CD4-positive, alpha-beta T cell (primary cell): ENCODE measurements at regions not wholly inside any gene's neighbourhood (a gene's known extent, or its start where the extent isn't known, plus 50 kb on each side); places are given as distances from the start of the nearest gene placed in this dataset.

Experiments used
- ATAC-seq: fragments of 200-7000 bp; cut with Tn5 transposase; one replicate; pipeline ENCODE4 v1.10.0; 2022; ENCODE audit warnings: mild to moderate bottlenecking; ENCODE audit not compliant: poor library complexity
- CTCF ChIA-PET: fragments of 350-600 bp; sonication (Branson Sonifier 250); formaldehyde crosslinking; loops from one replicate; lab custom pipeline; 2021; ENCODE audit warnings: antibody characterized with exemption, inconsistent platforms; lab: Charles Lee
- POLR2A ChIA-PET: fragments of 350-600 bp; sonication (Branson Sonifier 250); formaldehyde crosslinking; loops from one replicate; lab custom pipeline; 2021; ENCODE audit warnings: antibody characterized with exemption, inconsistent platforms; lab: Charles Lee
- DNase-seq, 14 experiments: peaks; one replicate each; pipeline ENCODE4 v3.0.0-alpha.2; 2013 to 2020; ENCODE audit warnings: mixed read lengths in 2 of 14
- H3K27ac ChIP-seq, 2 donors: one replicate each; pipeline versions ENCODE4 v1.5.1 to v1.7.0; 2013; ENCODE audit warnings: low read length in 2 of 2, low read depth in 1 of 2, mild to moderate bottlenecking in 1 of 2
- H3K27me3 ChIP-seq, 2 experiments: 1 replicate in 1 of 2; 2 replicates in 1 of 2; pipeline versions ENCODE4 v1.6.1 to v1.7.0; 2013; ENCODE audit warnings: low read length in 2 of 2, control low read depth in 1 of 2, mild to moderate bottlenecking in 1 of 2, moderate library complexity in 1 of 2; ENCODE audit not compliant: insufficient read depth in 2 of 2, control insufficient read depth in 1 of 2
- H3K36me3 ChIP-seq: one replicate; pipeline ENCODE4 v1.6.1; 2013; ENCODE audit warnings: low read length, control low read depth; ENCODE audit not compliant: insufficient read depth
- H3K4me1 ChIP-seq: one replicate; pipeline ENCODE4 v1.6.1; 2013; ENCODE audit warnings: low read length, control low read depth; ENCODE audit not compliant: insufficient read depth
- H3K4me3 ChIP-seq: one replicate; pipeline ENCODE4 v1.5.1; 2013; ENCODE audit warnings: mild to moderate bottlenecking, low read length, moderate library complexity
- H3K9me3 ChIP-seq, 2 experiments: 1 replicate in 1 of 2; 2 replicates in 1 of 2; pipeline versions ENCODE4 v1.6.1 to v1.7.0; 2013; ENCODE audit warnings: low read length in 2 of 2, mild to moderate bottlenecking in 2 of 2, control low read depth in 1 of 2, moderate library complexity in 1 of 2; ENCODE audit not compliant: control insufficient read depth in 1 of 2, insufficient read depth in 1 of 2
- H3K27ac Mint-ChIP-seq: one replicate; pipeline ENCODE4 v1.8.0; 2020; ENCODE audit warnings: mixed read lengths
- H3K27me3 Mint-ChIP-seq: one replicate; pipeline ENCODE4 v1.8.0; 2021; ENCODE audit warnings: mixed read lengths
- H3K36me3 Mint-ChIP-seq: one replicate; pipeline ENCODE4 v1.8.0; 2021; ENCODE audit warnings: low read depth, mixed read lengths
- H3K4me1 Mint-ChIP-seq: one replicate; pipeline ENCODE4 v1.8.0; 2021; ENCODE audit warnings: low read depth, mixed read lengths
- H3K4me3 Mint-ChIP-seq: one replicate; pipeline ENCODE4 v1.8.0; 2020; ENCODE audit warnings: mild to moderate bottlenecking, mixed read lengths
- H3K9me3 Mint-ChIP-seq: one replicate; pipeline ENCODE4 v1.8.0; 2020; ENCODE audit warnings: mixed read lengths
- intact Hi-C, 2 experiments: fragments of 100-400 bp; cut with DNase I in 1 of 2; cut with micrococcal nuclease in 1 of 2; formaldehyde crosslinking; loops; one replicate each; pipeline versions ENCODE4 v1.15.1 to v1.9.0; 2023 to 2025; cut with DNase I, micrococcal nuclease
- TF ChIP-seq, protein P1 (sequence below): fragments of 200-600 bp; IDR thresholded peaks from one replicate; pipeline ENCODE4 v1.8.0; 2022; ENCODE audit warnings: antibody characterized with exemption, mild to moderate bottlenecking

DNA sequence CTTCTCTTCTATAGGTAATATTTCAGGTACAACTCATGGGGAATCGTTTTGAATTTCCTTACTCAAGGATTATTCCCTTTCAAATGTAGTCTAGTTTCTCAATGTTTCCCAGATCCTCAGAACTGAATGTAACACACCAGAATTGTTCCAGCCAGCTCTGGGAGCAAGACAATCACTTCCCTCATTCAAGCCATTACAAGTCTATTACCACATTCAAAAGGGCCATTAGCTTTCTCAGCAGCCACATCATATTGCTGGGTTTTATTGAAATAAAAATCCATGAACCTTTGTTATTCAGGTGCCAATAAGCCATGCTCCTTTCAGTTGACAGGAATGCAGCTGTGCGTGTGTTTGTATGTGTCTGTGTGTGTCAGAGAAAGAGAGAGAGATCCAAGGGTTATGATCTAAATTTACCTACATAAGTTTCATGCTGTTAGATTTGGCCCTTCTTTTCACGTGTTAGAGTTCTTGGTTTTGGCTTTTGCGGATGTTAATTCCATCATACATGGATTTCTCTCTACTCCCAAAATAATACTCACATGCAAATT lies 357.7 kb downstream of the BCAT1 start:
- H3K27me3 Mint-ChIP-seq: no peaks in the 10 kb centered on the region
- H3K27ac Mint-ChIP-seq: no peak overlapping the region
- H3K4me3 ChIP-seq: no peak overlapping the region
- no peak for DNase-seq
- intact Hi-C loops: no loop called here
- H3K9me3 ChIP-seq: no peaks in the 10 kb centered on the region
- H3K4me3 Mint-ChIP-seq: no peak overlapping the region
- no peaks in the 10 kb centered on the region for H3K27me3 ChIP-seq
- no peaks in the 10 kb centered on the region for H3K36me3 ChIP-seq
- ChIA-PET CTCF (no interaction called here), POLR2A (no interaction called here)
- TF ChIP-seq, protein P1, sequence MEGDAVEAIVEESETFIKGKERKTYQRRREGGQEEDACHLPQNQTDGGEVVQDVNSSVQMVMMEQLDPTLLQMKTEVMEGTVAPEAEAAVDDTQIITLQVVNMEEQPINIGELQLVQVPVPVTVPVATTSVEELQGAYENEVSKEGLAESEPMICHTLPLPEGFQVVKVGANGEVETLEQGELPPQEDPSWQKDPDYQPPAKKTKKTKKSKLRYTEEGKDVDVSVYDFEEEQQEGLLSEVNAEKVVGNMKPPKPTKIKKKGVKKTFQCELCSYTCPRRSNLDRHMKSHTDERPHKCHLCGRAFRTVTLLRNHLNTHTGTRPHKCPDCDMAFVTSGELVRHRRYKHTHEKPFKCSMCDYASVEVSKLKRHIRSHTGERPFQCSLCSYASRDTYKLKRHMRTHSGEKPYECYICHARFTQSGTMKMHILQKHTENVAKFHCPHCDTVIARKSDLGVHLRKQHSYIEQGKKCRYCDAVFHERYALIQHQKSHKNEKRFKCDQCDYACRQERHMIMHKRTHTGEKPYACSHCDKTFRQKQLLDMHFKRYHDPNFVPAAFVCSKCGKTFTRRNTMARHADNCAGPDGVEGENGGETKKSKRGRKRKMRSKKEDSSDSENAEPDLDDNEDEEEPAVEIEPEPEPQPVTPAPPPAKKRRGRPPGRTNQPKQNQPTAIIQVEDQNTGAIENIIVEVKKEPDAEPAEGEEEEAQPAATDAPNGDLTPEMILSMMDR: no peak
- no peaks in the 10 kb centered on the region for H3K4me1 Mint-ChIP-seq
- H3K27ac ChIP-seq: no peak overlapping the region
- ATAC-seq: no peak
- H3K4me1 ChIP-seq: no peaks in the 10 kb centered on the region
- no peaks in the 10 kb centered on the region for H3K36me3 Mint-ChIP-seq
- no peaks in the 10 kb centered on the region for H3K9me3 Mint-ChIP-seq

DNA sequence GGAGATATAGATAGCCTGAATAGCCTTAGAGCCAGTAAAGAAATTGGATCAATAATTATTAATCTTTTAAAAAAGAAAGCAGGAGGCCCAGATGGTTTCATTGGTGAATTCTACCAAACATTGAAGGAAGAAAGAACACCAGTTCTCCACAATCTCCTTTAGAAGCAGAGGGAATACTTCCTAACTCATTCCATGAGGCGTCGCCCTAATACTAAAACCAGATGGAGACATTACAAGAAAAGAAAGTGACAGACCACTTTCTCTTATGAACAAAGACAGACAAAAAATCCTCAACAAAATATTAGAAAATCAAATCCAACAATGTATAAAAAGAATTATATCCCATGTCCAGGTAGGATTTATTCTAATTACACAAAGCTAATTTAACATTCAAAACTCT lies 362.6 kb downstream of the BCAT1 start:
- H3K27me3 Mint-ChIP-seq: no peaks in the 10 kb centered on the region
- Histone ChIP-seq H3K4me3 (no peak overlapping the region), H3K27me3 (no peaks in the 10 kb centered on the region), H3K9me3 (peaks cover 0 to 6% of the 10 kb centered on the region in 2 experiments), H3K27ac (no peak overlapping the region), H3K36me3 (no peaks in the 10 kb centered on the region), H3K4me1 (no peaks in the 10 kb centered on the region)
- ChIA-PET POLR2A (no interaction called here), CTCF (no interaction called here)
- no peak for DNase-seq
- TF ChIP-seq, protein P1: no peak
- ATAC-seq: no peak
- intact Hi-C loops: no loop called here
- no peaks in the 10 kb centered on the region for H3K9me3 Mint-ChIP-seq
- H3K27ac Mint-ChIP-seq: no peak overlapping the region
- H3K36me3 Mint-ChIP-seq: no peaks in the 10 kb centered on the region
- no peak overlapping the region for H3K4me3 Mint-ChIP-seq
- H3K4me1 Mint-ChIP-seq: no peaks in the 10 kb centered on the region

DNA sequence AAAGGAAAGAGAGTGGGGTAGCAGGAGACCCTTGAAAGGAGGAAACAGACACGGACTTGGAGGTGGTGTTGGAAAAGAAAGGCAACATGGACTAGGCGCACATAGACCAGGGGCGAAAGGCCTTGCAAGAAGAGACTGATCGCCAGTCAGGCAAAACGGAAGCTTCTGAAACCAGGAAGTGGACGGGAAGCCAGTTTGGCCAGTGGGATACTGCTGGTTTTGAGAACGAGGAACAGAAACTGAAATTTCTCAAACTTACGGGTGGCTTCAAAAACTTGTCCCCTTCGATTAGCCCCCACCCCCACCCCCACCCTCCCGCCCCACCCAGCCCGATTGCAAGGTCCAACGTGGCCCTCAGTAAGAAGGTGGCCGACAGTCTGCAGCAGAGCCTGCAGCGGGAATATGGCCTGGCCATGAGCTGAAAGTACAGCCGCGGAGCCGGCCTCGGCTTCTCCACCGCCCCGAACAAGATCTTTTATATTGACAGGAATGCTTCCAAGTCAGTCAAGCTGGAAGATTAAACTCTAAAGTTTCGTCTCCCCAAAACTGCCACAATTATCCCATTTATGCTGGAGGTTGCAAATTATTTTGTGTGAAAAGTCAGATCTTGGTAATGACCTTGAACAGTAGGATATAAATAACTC lies 364.7 kb downstream of the BCAT1 start:
- Histone ChIP-seq H3K27me3 (no peaks in the 10 kb centered on the region), H3K9me3 (peaks cover 0 to 6% of the 10 kb centered on the region in 2 experiments), H3K4me3 (no peak overlapping the region), H3K4me1 (no peaks in the 10 kb centered on the region), H3K27ac (no peak overlapping the region), H3K36me3 (no peaks in the 10 kb centered on the region)
- H3K9me3 Mint-ChIP-seq: peaks cover 4% of the 10 kb centered on the region
- ATAC-seq (no peak), DNase-seq (no peak)
- H3K36me3 Mint-ChIP-seq: no peaks in the 10 kb centered on the region
- CTCF ChIA-PET: no interaction called here
- no peaks in the 10 kb centered on the region for H3K27me3 Mint-ChIP-seq
- H3K4me1 Mint-ChIP-seq: no peaks in the 10 kb centered on the region
- no peak overlapping the region for H3K27ac Mint-ChIP-seq
- H3K4me3 Mint-ChIP-seq: no peak overlapping the region
- POLR2A ChIA-PET: no interaction called here
- intact Hi-C loops: no loop called here
- TF ChIP-seq, protein P1: no peak
